ENCODE measurements at regions not wholly inside any gene's neighbourhood (a gene's known extent, or its start where the extent isn't known, plus 50 kb on each side); places are given as distances from the start of the nearest gene placed in this dataset.

- TF ChIP-seq MAX (IDR thresholded peaks at IDR 0.05) (no peak), RXRA (IDR thresholded peaks at IDR 0.05) (no peak), CTCF (IDR thresholded peaks at IDR 0.05; ENCODE audit: low read depth, low read length, missing input control) (no peak), JUND (IDR thresholded peaks at IDR 0.05) (no peak)
These were observed 466.8 kb downstream of the SLCO4C1 start (continued) for GRCh38 chr5:101829255-101829654.

GRCh38 chr5:101811466-101811865 is 484.6 kb downstream of the SLCO4C1 start:
- Histone ChIP-seq H3K27ac (ENCODE audit: low read depth in 1 of 2, low read length in 2 of 2) (no peak overlapping the region), H3K4me1 (ENCODE audit: control insufficient read depth in 4 of 4, insufficient read depth in 4 of 4, low read length in 3 of 4) (no peaks in the 10 kb centered on the region), H3K36me3 (ENCODE audit: control insufficient read depth in 4 of 4, insufficient read depth in 3 of 4, low read depth in 1 of 4, low read length in 3 of 4) (no peaks in the 10 kb centered on the region), H3K9me3 (ENCODE audit: control insufficient read depth in 4 of 4, low read length in 3 of 4) (no peaks in the 10 kb centered on the region), H3K27me3 (ENCODE audit: control insufficient read depth in 4 of 4, insufficient read depth in 4 of 4, low read length in 3 of 4) (no peaks in the 10 kb centered on the region), H3K9ac (ENCODE audit: low read depth in 1 of 2, low read length in 2 of 2) (no peak overlapping the region), H3K4me3 (ENCODE audit: low read depth in 1 of 3, low read length in 3 of 3) (no peak overlapping the region)
- DNase-seq (ENCODE audit: low spot score), result no peak
- TF ChIP-seq JUND (IDR thresholded peaks at IDR 0.05) (no peak), RAD21 (IDR thresholded peaks at IDR 0.05) (no peak), ATF3 (IDR thresholded peaks at IDR 0.05) (no peak), FOXA1 (IDR thresholded peaks at IDR 0.05) (no peak), HNF4A (conservative IDR thresholded peaks at IDR 0.05) (no peak), ZBTB33 (IDR thresholded peaks at IDR 0.05) (no peak), CTCF (IDR thresholded peaks at IDR 0.05; ENCODE audit: low read depth, low read length, missing input control) (no peak), MAX (IDR thresholded peaks at IDR 0.05) (no peak), GABPA (IDR thresholded peaks at IDR 0.05 in 1 of 2, conservative IDR thresholded peaks at IDR 0.05 in 1 of 2) (no peak), RXRA (IDR thresholded peaks at IDR 0.05) (no peak), REST (IDR thresholded peaks at IDR 0.05) (no peak), FOXA2 (IDR thresholded peaks at IDR 0.05) (no peak), YY1 (IDR thresholded peaks at IDR 0.05) (no peak), SP1 (IDR thresholded peaks at IDR 0.05) (no peak), TAF1 (conservative IDR thresholded peaks at IDR 0.05) (no peak)

Measured in liver (tissue), 7 donors.